ENCODE measurements at regions not wholly inside any gene's neighbourhood (a gene's known extent, or its start where the extent isn't known, plus 50 kb on each side); places are given as distances from the start of the nearest gene placed in this dataset.
"Not testable (repeated sequence)": the region's sequence is repeated elsewhere in the genome, so short reads cannot be mapped to it uniquely, and the experiment has no call there.

DNA sequence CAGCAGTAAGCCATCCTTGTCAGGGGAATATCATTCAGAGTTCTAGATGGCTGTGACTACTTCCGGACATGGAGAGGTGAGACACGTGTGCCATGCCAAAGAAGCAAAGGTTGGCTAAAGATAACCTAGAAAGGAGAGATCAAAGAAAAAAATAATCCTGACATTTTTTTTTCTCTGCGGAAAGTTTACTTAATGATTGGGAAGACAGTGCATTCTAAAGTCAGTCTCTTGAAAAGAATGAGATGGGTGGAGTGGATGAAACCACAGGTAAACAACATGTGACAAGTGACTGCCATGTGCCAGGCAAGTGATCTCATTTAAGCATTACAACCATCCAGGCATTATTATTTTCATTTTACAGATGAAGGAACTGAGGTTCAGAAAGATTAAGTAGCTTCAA lies 436.6 kb downstream of the SOX2 start (continued):
- TF ChIP-seq, protein P1, sequence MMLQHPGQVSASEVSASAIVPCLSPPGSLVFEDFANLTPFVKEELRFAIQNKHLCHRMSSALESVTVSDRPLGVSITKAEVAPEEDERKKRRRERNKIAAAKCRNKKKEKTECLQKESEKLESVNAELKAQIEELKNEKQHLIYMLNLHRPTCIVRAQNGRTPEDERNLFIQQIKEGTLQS (IDR thresholded peaks at IDR 0.05): no peak

GRCh38 chr3:182149594-182149993 lies 437.9 kb downstream of the SOX2 start:
- DNase-seq (ENCODE audit: low spot score): no peak
- 58% methylated on average over 3 of the region's 3 CpGs for WGBS
- TF ChIP-seq TAF1 (conservative IDR thresholded peaks at IDR 0.05): no peak
- no peak for TF ChIP-seq FOXA1 (IDR thresholded peaks at IDR 0.05)
- TF ChIP-seq, protein P2, sequence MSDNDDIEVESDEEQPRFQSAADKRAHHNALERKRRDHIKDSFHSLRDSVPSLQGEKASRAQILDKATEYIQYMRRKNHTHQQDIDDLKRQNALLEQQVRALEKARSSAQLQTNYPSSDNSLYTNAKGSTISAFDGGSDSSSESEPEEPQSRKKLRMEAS (IDR thresholded peaks at IDR 0.05): no peak
- TF ChIP-seq FOXA2 (IDR thresholded peaks at IDR 0.05): no peak
- TF ChIP-seq YY1 (IDR thresholded peaks at IDR 0.05): no peak
- TF ChIP-seq EGR1 (IDR thresholded peaks at IDR 0.05; ENCODE audit: low read depth in 2 of 2): no peak
- Histone ChIP-seq H3K9me3 (ENCODE audit: control insufficient read depth in 4 of 4, low read length in 3 of 4) (no peaks in the 10 kb centered on the region), H3K9ac (ENCODE audit: low read depth in 1 of 2, low read length in 2 of 2) (no peak overlapping the region), H3K27ac (ENCODE audit: low read depth in 1 of 2, low read length in 2 of 2) (no peak overlapping the region), H3K27me3 (ENCODE audit: control insufficient read depth in 4 of 4, insufficient read depth in 4 of 4, low read length in 3 of 4) (no peaks in the 10 kb centered on the region), H3K4me3 (ENCODE audit: low read depth in 1 of 3, low read length in 3 of 3) (no peak overlapping the region), H3K36me3 (ENCODE audit: control insufficient read depth in 4 of 4, insufficient read depth in 3 of 4, low read depth in 1 of 4, low read length in 3 of 4) (no peaks in the 10 kb centered on the region), H3K4me1 (ENCODE audit: control insufficient read depth in 4 of 4, insufficient read depth in 4 of 4, low read length in 3 of 4) (no peaks in the 10 kb centered on the region)

GRCh38 chr3:182156326-182156725 lies 444.6 kb downstream of the SOX2 start:
- not testable (repeated sequence) for H3K27me3 ChIP-seq (ENCODE audit: control insufficient read depth in 4 of 4, insufficient read depth in 4 of 4, low read length in 3 of 4); H3K36me3 ChIP-seq (ENCODE audit: control insufficient read depth in 4 of 4, insufficient read depth in 3 of 4, low read depth in 1 of 4, low read length in 3 of 4); H3K9ac ChIP-seq (ENCODE audit: low read depth in 1 of 2, low read length in 2 of 2); H3K9me3 ChIP-seq (ENCODE audit: control insufficient read depth in 4 of 4, low read length in 3 of 4); DNase-seq (ENCODE audit: low spot score); H3K4me3 ChIP-seq (ENCODE audit: low read depth in 1 of 3, low read length in 3 of 3); H3K4me1 ChIP-seq (ENCODE audit: control insufficient read depth in 4 of 4, insufficient read depth in 4 of 4, low read length in 3 of 4); H3K27ac ChIP-seq (ENCODE audit: low read depth in 1 of 2, low read length in 2 of 2)
- 53% methylated on average over 3 of the region's 3 CpGs for WGBS

DNA sequence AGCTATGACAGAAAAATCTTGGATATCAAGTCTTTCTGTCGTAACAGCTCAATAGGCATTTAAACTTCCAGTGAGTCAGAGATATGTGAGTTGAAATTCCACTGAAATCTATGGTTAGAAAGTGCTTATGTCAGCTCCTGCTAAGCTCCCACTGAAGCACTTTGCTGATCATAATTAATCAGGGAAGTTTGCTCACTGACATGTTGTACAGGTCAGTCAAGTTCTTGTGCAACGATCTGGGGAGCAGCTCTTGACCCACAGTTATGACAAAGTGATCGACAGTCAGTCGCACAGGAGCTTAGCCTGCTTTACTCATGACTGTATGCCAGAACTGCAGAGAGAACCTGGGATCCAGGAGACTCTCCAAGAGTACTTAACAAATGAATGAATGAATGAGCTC lies 453.5 kb downstream of the SOX2 start:
- WGBS: 50% methylated on average over 4 of the region's 4 CpGs
- Histone ChIP-seq H3K4me3 (ENCODE audit: low read depth in 1 of 3, low read length in 3 of 3) (no peak overlapping the region), H3K9me3 (ENCODE audit: control insufficient read depth in 4 of 4, low read length in 3 of 4) (no peaks in the 10 kb centered on the region), H3K36me3 (ENCODE audit: control insufficient read depth in 4 of 4, insufficient read depth in 3 of 4, low read depth in 1 of 4, low read length in 3 of 4) (no peaks in the 10 kb centered on the region), H3K27me3 (ENCODE audit: control insufficient read depth in 4 of 4, insufficient read depth in 4 of 4, low read length in 3 of 4) (no peaks in the 10 kb centered on the region), H3K27ac (ENCODE audit: low read depth in 1 of 2, low read length in 2 of 2) (no peak overlapping the region), H3K4me1 (ENCODE audit: control insufficient read depth in 4 of 4, insufficient read depth in 4 of 4, low read length in 3 of 4) (no peaks in the 10 kb centered on the region), H3K9ac (ENCODE audit: low read depth in 1 of 2, low read length in 2 of 2) (no peak overlapping the region)
- no peak for DNase-seq (ENCODE audit: low spot score)
- TF ChIP-seq NR2F2 (IDR thresholded peaks at IDR 0.05): no peak
- TF ChIP-seq, protein P1 (IDR thresholded peaks at IDR 0.05): no peak
- TF ChIP-seq EGR1 (IDR thresholded peaks at IDR 0.05; ENCODE audit: low read depth in 2 of 2): no peak
- no peak for TF ChIP-seq FOXA2 (IDR thresholded peaks at IDR 0.05)
- no peak for TF ChIP-seq HNF4A (conservative IDR thresholded peaks at IDR 0.05)
- no peak for TF ChIP-seq SP1 (IDR thresholded peaks at IDR 0.05)
- no peak for TF ChIP-seq RAD21 (IDR thresholded peaks at IDR 0.05)

GRCh38 chr3:182172534-182172933 lies 460.8 kb downstream of the SOX2 start:
- Histone ChIP-seq H3K27me3 (ENCODE audit: control insufficient read depth in 4 of 4, insufficient read depth in 4 of 4, low read length in 3 of 4) (peaks cover 0 to 3% (median 0%) of the 10 kb centered on the region in 4 donors), H3K27ac (ENCODE audit: low read depth in 1 of 2, low read length in 2 of 2) (no peak overlapping the region), H3K9me3 (ENCODE audit: control insufficient read depth in 4 of 4, low read length in 3 of 4) (no peaks in the 10 kb centered on the region), H3K36me3 (ENCODE audit: control insufficient read depth in 4 of 4, insufficient read depth in 3 of 4, low read depth in 1 of 4, low read length in 3 of 4) (no peaks in the 10 kb centered on the region), H3K9ac (ENCODE audit: low read depth in 1 of 2, low read length in 2 of 2) (no peak overlapping the region), H3K4me3 (ENCODE audit: low read depth in 1 of 3, low read length in 3 of 3) (no peak overlapping the region), H3K4me1 (ENCODE audit: control insufficient read depth in 4 of 4, insufficient read depth in 4 of 4, low read length in 3 of 4) (no peaks in the 10 kb centered on the region)
- 59% methylated on average over 4 of the region's 4 CpGs for WGBS
- DNase-seq (ENCODE audit: low spot score): no peak
- TF ChIP-seq, protein P3, sequence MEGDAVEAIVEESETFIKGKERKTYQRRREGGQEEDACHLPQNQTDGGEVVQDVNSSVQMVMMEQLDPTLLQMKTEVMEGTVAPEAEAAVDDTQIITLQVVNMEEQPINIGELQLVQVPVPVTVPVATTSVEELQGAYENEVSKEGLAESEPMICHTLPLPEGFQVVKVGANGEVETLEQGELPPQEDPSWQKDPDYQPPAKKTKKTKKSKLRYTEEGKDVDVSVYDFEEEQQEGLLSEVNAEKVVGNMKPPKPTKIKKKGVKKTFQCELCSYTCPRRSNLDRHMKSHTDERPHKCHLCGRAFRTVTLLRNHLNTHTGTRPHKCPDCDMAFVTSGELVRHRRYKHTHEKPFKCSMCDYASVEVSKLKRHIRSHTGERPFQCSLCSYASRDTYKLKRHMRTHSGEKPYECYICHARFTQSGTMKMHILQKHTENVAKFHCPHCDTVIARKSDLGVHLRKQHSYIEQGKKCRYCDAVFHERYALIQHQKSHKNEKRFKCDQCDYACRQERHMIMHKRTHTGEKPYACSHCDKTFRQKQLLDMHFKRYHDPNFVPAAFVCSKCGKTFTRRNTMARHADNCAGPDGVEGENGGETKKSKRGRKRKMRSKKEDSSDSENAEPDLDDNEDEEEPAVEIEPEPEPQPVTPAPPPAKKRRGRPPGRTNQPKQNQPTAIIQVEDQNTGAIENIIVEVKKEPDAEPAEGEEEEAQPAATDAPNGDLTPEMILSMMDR (IDR thresholded peaks at IDR 0.05; ENCODE audit: low read depth, low read length, missing input control): no peak
- TF ChIP-seq EGR1 (IDR thresholded peaks at IDR 0.05; ENCODE audit: low read depth in 2 of 2) (no peak), FOXA1 (IDR thresholded peaks at IDR 0.05) (no peak), SP1 (IDR thresholded peaks at IDR 0.05) (no peak), TAF1 (conservative IDR thresholded peaks at IDR 0.05) (no peak), GABPA (IDR thresholded peaks at IDR 0.05 in 1 of 2, conservative IDR thresholded peaks at IDR 0.05 in 1 of 2) (no peak), HNF4G (IDR thresholded peaks at IDR 0.05) (no peak), RAD21 (IDR thresholded peaks at IDR 0.05) (no peak), YY1 (IDR thresholded peaks at IDR 0.05) (no peak), HNF4A (conservative IDR thresholded peaks at IDR 0.05) (no peak), FOXA2 (IDR thresholded peaks at IDR 0.05) (no peak), RXRA (IDR thresholded peaks at IDR 0.05) (no peak)
- TF ChIP-seq, protein P4, sequence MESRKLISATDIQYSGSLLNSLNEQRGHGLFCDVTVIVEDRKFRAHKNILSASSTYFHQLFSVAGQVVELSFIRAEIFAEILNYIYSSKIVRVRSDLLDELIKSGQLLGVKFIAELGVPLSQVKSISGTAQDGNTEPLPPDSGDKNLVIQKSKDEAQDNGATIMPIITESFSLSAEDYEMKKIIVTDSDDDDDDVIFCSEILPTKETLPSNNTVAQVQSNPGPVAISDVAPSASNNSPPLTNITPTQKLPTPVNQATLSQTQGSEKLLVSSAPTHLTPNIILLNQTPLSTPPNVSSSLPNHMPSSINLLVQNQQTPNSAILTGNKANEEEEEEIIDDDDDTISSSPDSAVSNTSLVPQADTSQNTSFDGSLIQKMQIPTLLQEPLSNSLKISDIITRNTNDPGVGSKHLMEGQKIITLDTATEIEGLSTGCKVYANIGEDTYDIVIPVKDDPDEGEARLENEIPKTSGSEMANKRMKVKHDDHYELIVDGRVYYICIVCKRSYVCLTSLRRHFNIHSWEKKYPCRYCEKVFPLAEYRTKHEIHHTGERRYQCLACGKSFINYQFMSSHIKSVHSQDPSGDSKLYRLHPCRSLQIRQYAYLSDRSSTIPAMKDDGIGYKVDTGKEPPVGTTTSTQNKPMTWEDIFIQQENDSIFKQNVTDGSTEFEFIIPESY (IDR thresholded peaks at IDR 0.05): no peak
- TF ChIP-seq, protein P1 (IDR thresholded peaks at IDR 0.05): no peak
- TF ChIP-seq, protein P2 (IDR thresholded peaks at IDR 0.05): no peak
